ENCODE measurements at regions not wholly inside any gene's neighbourhood (a gene's known extent, or its start where the extent isn't known, plus 50 kb on each side); places are given as distances from the start of the nearest gene placed in this dataset.

DNA sequence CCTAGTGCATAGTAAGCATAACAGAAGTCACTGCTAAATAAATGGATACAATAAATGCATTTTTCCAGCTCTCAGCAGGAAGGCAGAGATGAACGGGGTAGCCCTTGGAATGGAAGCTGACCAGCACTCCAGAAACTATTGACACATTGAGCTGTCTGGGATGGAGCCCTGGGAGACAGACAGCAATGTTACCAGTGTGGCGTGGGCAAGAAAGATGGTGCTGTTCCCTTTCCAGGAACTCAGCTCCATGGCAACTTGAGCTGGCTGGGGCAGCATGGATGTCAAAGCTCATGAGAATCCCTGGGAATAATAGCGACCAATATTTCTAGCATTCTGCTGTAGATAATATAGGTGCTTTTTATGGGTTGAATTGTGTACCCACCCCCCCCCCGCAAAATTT, 104.3 kb upstream of the PTPRT start:
- Mint-ChIP-seq H3K36me3 (ENCODE audit: low read depth, unreplicated experiment) (peaks cover 8% of the 10 kb centered on the region), H3K27me3 (ENCODE audit: unreplicated experiment) (peaks cover 2% of the 10 kb centered on the region), H3K9me3 (ENCODE audit: unreplicated experiment) (peaks cover 23% of the 10 kb centered on the region), H3K4me1 (ENCODE audit: unreplicated experiment) (no peaks in the 10 kb centered on the region), H3K27ac (ENCODE audit: unreplicated experiment) (no peak overlapping the region), H3K4me3 (ENCODE audit: unreplicated experiment) (no peak overlapping the region)
- DNase-seq (ENCODE audit: low spot score), result no peak
- TF ChIP-seq, protein P1, sequence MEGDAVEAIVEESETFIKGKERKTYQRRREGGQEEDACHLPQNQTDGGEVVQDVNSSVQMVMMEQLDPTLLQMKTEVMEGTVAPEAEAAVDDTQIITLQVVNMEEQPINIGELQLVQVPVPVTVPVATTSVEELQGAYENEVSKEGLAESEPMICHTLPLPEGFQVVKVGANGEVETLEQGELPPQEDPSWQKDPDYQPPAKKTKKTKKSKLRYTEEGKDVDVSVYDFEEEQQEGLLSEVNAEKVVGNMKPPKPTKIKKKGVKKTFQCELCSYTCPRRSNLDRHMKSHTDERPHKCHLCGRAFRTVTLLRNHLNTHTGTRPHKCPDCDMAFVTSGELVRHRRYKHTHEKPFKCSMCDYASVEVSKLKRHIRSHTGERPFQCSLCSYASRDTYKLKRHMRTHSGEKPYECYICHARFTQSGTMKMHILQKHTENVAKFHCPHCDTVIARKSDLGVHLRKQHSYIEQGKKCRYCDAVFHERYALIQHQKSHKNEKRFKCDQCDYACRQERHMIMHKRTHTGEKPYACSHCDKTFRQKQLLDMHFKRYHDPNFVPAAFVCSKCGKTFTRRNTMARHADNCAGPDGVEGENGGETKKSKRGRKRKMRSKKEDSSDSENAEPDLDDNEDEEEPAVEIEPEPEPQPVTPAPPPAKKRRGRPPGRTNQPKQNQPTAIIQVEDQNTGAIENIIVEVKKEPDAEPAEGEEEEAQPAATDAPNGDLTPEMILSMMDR (IDR thresholded peaks at IDR 0.05; ENCODE audit: unreplicated experiment), result no peak

DNA sequence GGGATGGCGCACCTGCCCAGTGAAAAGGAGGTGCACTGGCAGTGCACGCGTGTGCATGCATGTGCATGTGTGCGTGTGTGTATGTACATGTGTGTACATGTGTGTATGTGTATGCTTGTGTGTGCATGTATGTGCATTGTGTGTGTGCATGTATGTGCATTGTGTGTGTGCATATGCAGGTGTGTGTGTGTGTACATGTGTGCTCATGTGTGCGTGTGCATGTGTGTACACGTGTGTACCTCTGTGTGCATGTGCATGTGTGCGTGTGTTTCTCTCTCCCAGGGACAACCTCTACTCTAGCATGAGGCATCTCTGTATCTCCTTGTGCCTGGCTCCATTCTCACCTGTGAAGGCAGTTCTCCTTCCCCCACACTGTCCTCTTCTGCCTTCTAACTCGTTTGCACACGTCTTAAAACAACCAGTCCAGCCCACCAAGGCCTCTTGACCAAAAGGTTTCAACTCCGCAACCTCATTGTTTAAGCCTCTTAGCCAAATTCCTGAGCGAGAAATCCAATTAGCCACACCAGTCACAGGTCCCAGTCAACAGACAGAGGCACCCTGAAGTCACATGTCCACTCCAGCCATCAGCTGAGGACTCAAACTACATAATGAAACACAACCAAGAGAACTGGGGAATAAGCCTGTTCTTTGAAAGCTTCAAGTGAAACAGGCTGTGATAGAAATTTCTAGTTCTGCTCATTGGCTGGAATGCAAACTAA, 103.5 kb upstream of the PTPRT start:
- H3K4me1 Mint-ChIP-seq (ENCODE audit: unreplicated experiment), result no peaks in the 10 kb centered on the region
- H3K9me3 Mint-ChIP-seq (ENCODE audit: unreplicated experiment), result peaks cover 26% of the 10 kb centered on the region
- peaks cover 8% of the 10 kb centered on the region for H3K36me3 Mint-ChIP-seq (ENCODE audit: low read depth, unreplicated experiment)
- DNase-seq (ENCODE audit: low spot score), result no peak
- H3K4me3 Mint-ChIP-seq (ENCODE audit: unreplicated experiment), result no peak overlapping the region
- TF ChIP-seq, protein P1 (IDR thresholded peaks at IDR 0.05; ENCODE audit: unreplicated experiment), result no peak
- H3K27me3 Mint-ChIP-seq (ENCODE audit: unreplicated experiment), result peaks cover 2% of the 10 kb centered on the region
- H3K27ac Mint-ChIP-seq (ENCODE audit: unreplicated experiment), result no peak overlapping the region

DNA sequence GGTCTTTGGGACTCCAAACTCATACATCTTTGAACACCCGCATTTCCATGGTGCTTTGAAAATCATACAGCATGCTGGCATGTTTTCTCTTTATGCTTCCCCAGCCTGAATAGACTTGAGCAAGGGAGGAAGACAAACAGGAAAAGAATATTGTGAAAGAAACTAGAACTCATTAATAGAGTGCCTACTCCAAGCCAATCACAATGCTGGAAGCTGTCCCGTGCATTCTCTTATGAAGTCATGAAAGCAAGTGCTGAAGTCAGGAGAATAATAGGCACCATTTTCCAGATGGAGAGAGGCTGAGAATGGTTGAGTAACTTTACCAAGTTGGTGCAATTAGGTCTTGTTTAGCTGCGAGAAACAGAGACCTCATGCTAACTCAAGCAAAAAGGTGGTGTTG, 102.5 kb upstream of the PTPRT start:
- TF ChIP-seq, protein P1 (IDR thresholded peaks at IDR 0.05; ENCODE audit: unreplicated experiment), result no peak
- Mint-ChIP-seq H3K4me3 (ENCODE audit: unreplicated experiment) (no peak overlapping the region), H3K27me3 (ENCODE audit: unreplicated experiment) (peaks cover 2% of the 10 kb centered on the region), H3K4me1 (ENCODE audit: unreplicated experiment) (no peaks in the 10 kb centered on the region), H3K36me3 (ENCODE audit: low read depth, unreplicated experiment) (peaks cover 8% of the 10 kb centered on the region), H3K27ac (ENCODE audit: unreplicated experiment) (no peak overlapping the region), H3K9me3 (ENCODE audit: unreplicated experiment) (peaks cover 26% of the 10 kb centered on the region)
- DNase-seq (ENCODE audit: low spot score), result no peak

DNA sequence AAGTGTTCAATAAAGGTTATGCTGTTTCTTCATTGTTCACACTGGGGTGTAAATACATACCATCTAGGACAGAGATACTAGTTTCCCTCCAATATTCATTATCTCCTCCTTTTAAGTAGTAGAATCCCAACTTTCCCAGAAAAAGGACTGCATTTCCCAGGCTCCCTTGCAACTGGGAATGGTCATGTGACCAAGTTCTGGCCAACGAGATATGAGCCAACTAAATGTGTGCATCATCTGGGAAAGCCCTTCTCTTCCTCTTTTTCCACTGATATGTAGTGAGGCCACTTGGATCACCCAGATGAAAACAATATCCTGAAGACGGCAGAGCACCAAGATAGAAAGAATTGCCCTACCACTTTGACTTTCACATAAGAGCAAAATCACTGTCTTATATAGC, 97.9 kb upstream of the PTPRT start:
- no peak overlapping the region for H3K4me3 Mint-ChIP-seq (ENCODE audit: unreplicated experiment)
- H3K27ac Mint-ChIP-seq (ENCODE audit: unreplicated experiment), result no peak overlapping the region
- H3K9me3 Mint-ChIP-seq (ENCODE audit: unreplicated experiment), result peaks cover 23% of the 10 kb centered on the region
- TF ChIP-seq, protein P1 (IDR thresholded peaks at IDR 0.05; ENCODE audit: unreplicated experiment), result no peak
- no peaks in the 10 kb centered on the region for H3K27me3 Mint-ChIP-seq (ENCODE audit: unreplicated experiment)
- DNase-seq (ENCODE audit: low spot score), result no peak
- peaks cover 4% of the 10 kb centered on the region for H3K36me3 Mint-ChIP-seq (ENCODE audit: low read depth, unreplicated experiment)
- no peaks in the 10 kb centered on the region for H3K4me1 Mint-ChIP-seq (ENCODE audit: unreplicated experiment)

DNA sequence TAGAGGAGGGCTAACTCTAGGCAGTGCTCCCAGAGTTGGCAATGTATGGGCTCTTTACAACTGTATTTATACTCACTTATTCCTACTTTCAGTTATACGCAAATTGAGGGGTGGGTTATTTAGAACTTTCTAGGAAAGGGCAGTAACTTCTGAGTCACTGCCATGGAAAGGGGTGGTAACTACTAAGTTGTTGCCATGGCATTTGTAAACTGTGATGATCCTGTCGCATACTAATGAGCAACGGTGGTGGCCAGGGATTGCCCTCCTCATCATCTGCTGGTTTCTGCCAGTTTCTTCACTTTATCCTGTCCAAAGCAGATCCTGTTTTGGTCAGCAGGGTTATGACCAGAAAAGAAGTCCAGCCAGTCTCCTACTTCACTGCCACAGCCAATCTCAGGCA, 95.5 kb upstream of the PTPRT start:
- H3K27ac Mint-ChIP-seq (ENCODE audit: unreplicated experiment), result no peak overlapping the region
- H3K27me3 Mint-ChIP-seq (ENCODE audit: unreplicated experiment), result no peaks in the 10 kb centered on the region
- TF ChIP-seq, protein P1 (IDR thresholded peaks at IDR 0.05; ENCODE audit: unreplicated experiment), result no peak
- H3K4me1 Mint-ChIP-seq (ENCODE audit: unreplicated experiment), result no peaks in the 10 kb centered on the region
- H3K4me3 Mint-ChIP-seq (ENCODE audit: unreplicated experiment), result no peak overlapping the region
- no peak for DNase-seq (ENCODE audit: low spot score)
- H3K9me3 Mint-ChIP-seq (ENCODE audit: unreplicated experiment), result peaks cover 20% of the 10 kb centered on the region
- no peaks in the 10 kb centered on the region for H3K36me3 Mint-ChIP-seq (ENCODE audit: low read depth, unreplicated experiment)

All from endothelial cell (in vitro differentiated cells).